Ascending aorta (tissue), 2 donors: ENCODE measurements at regions not wholly inside any gene's neighbourhood (a gene's known extent, or its start where the extent isn't known, plus 50 kb on each side); places are given as distances from the start of the nearest gene placed in this dataset.

ENCODE experiments used
- DNase-seq, 2 donors: peaks; one replicate each; pipeline ENCODE4 v3.0.0-alpha.2; 2019; ENCODE audit warnings: low spot score in 2 of 2
- H3K27ac ChIP-seq, 2 donors: fragments of 200-600 bp; sonication (generic); one replicate each; pipeline ENCODE4 v1.5.1; 2016 to 2017; ENCODE audit warnings: mild to moderate bottlenecking in 1 of 2
- H3K27me3 ChIP-seq: fragments of 200-600 bp; sonication (generic); one replicate; pipeline ENCODE4 v1.5.1; 2017
- H3K36me3 ChIP-seq, 2 donors: fragments of 200-600 bp; sonication (generic); one replicate each; pipeline ENCODE4 v1.5.1; 2016
- H3K4me1 ChIP-seq, 2 donors: fragments of 200-600 bp; sonication (generic); one replicate each; pipeline ENCODE4 v1.5.1; 2016 to 2017; ENCODE audit warnings: mild to moderate bottlenecking in 1 of 2
- H3K4me3 ChIP-seq, 2 donors: fragments of 200-600 bp; sonication (generic); one replicate each; pipeline ENCODE4 v1.5.1; 2016 to 2017; ENCODE audit warnings: mild to moderate bottlenecking in 1 of 2
- H3K9me3 ChIP-seq, 2 donors: fragments of 200-600 bp; sonication (generic); one replicate each; pipeline ENCODE4 v1.5.1; 2016
- CTCF ChIP-seq, 3 experiments: fragments of 200-600 bp in 2 of 3; fragments of 450-650 bp in 1 of 3; sonication (generic) in 2 of 3; IDR thresholded peaks; one replicate each; pipeline ENCODE4 v1.5.1; 2016 to 2019; ENCODE audit warnings: antibody characterized with exemption in 3 of 3, mild to moderate bottlenecking in 1 of 3, moderate library complexity in 1 of 3
- intact Hi-C: fragments of 100-400 bp; cut with DNase I; formaldehyde crosslinking; loops from one replicate; pipeline ENCODE4 v1.15.1; 2023

GRCh38 chr4:149135062-149135461, 680.6 kb downstream of the IQCM start:
- intact Hi-C loops = no loop called here
- Histone ChIP-seq H3K4me3 (no peak overlapping the region), H3K36me3 (no peaks in the 10 kb centered on the region), H3K9me3 (peaks cover 0 to 11% of the 10 kb centered on the region in 2 donors), H3K27ac (no peak overlapping the region), H3K4me1 (peaks cover 0 to 3% of the 10 kb centered on the region in 2 donors), H3K27me3 (no peaks in the 10 kb centered on the region)
- no peak for TF ChIP-seq CTCF (IDR thresholded peaks at IDR 0.05)
- DNase-seq = no peak

- H3K36me3 ChIP-seq = no peaks in the 10 kb centered on the region
- no peak for TF ChIP-seq CTCF (IDR thresholded peaks at IDR 0.05)
These were observed 678.8 kb upstream of the NR3C2 start for GRCh38 chr4:149121023-149121404.

GRCh38 chr4:149120331-149121022, 678.3 kb upstream of the NR3C2 start:
- Histone ChIP-seq H3K27ac (no peak overlapping the region), H3K4me3 (no peak overlapping the region), H3K4me1 (no peaks in the 10 kb centered on the region), H3K27me3 (no peaks in the 10 kb centered on the region), H3K36me3 (no peaks in the 10 kb centered on the region), H3K9me3 (no peaks in the 10 kb centered on the region)
- intact Hi-C loops = no loop called here
- no peak for TF ChIP-seq CTCF (IDR thresholded peaks at IDR 0.05)
- DNase-seq = no peak

More at GRCh38 chr4:149121023-149121404, 678.8 kb upstream of the NR3C2 start:
- no peaks in the 10 kb centered on the region for H3K27me3 ChIP-seq
- no peak for DNase-seq
- H3K27ac ChIP-seq = no peak overlapping the region
- no peaks in the 10 kb centered on the region for H3K4me1 ChIP-seq
- no peaks in the 10 kb centered on the region for H3K9me3 ChIP-seq
- intact Hi-C loops = no loop called here
- H3K4me3 ChIP-seq = no peak overlapping the region

- Histone ChIP-seq H3K9me3 (no peaks in the 10 kb centered on the region), H3K4me1 (no peaks in the 10 kb centered on the region), H3K27me3 (no peaks in the 10 kb centered on the region), H3K4me3 (no peak overlapping the region), H3K36me3 (no peaks in the 10 kb centered on the region), H3K27ac (no peak overlapping the region)
- intact Hi-C loops = no loop called here
- DNase-seq = no peak
- TF ChIP-seq CTCF (IDR thresholded peaks at IDR 0.05) = no peak
These were observed 674.6 kb upstream of the NR3C2 start for GRCh38 chr4:149116806-149117205.

GRCh38 chr4:149113804-149114430, 671.7 kb upstream of the NR3C2 start:
- no peaks in the 10 kb centered on the region for H3K9me3 ChIP-seq
- intact Hi-C loops = no loop called here
- H3K27ac ChIP-seq = no peak overlapping the region
- DNase-seq = no peak
- H3K4me3 ChIP-seq = no peak overlapping the region
- no peaks in the 10 kb centered on the region for H3K27me3 ChIP-seq
- no peaks in the 10 kb centered on the region for H3K4me1 ChIP-seq
- H3K36me3 ChIP-seq = no peaks in the 10 kb centered on the region
- no peak for TF ChIP-seq CTCF (IDR thresholded peaks at IDR 0.05)
